GM21529 (cell line): ENCODE measurements at regions not wholly inside any gene's neighbourhood (a gene's known extent, or its start where the extent isn't known, plus 50 kb on each side); places are given as distances from the start of the nearest gene placed in this dataset.

Experiments used
- ATAC-seq: cut with Tn5 transposase; IDR thresholded peaks from one replicate; pipeline ENCODE4 v1.9.1; 2021; ENCODE audit not compliant: unreplicated experiment

DNA sequence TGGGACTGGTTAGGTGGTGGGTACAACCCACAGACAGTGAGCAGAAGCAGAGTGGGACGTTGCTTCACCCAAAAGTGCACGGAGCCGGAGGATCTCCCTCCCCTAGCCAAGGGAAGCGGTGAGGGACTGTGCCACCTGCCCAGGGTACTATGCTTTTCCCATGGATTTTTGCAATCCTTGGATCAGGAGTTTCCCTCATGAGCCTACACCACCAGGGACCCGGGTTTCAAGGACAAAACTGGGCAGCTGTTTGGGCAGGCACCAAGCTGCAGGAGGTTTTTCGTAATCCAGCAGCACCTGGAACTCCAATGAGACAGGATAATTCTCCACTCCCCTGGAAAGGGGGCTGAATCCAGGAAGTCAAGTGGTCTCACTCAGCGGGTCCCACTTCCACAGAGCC, 209.1 kb upstream of the CXCL12 start:
- no peak for ATAC-seq

DNA sequence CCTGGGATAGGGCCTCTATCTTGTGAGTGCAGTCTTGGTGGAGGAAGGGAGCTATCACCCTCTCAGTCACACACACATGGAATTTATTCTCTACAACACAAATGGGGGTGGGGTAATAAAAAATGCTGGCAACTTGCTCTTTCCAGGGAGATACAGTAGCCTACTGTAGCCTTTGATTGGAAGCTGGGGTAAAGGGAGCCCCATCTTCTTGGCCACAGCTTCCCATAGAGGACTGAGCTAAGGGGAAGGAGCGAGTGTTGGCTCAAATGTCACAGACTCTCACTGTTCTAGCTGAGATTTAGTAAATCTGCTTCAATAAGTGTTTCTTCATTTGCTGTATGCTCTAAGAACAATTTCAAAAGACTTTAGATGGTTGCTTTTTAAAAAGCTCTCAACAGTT, 222.2 kb upstream of the CXCL12 start:
- no peak for ATAC-seq

DNA sequence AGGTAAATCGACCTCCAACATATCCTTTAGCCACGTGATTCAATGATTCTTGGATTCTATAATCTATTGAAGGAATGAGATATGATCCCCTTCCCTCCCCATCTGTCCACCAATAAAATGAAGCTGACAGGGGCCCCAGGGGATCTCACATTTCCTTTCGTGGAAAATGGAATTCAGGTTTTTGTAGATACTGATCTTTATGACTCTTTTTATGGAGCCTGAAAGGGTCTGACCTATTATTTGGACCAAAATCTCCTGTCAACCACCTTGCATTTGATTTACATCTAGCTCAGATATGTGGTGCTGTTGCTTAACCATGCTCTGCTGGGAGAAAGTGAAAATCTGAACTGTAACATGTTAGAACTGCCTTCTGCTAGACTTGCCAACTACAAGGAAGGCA, 234.0 kb upstream of the CXCL12 start:
- ATAC-seq = no peak

DNA sequence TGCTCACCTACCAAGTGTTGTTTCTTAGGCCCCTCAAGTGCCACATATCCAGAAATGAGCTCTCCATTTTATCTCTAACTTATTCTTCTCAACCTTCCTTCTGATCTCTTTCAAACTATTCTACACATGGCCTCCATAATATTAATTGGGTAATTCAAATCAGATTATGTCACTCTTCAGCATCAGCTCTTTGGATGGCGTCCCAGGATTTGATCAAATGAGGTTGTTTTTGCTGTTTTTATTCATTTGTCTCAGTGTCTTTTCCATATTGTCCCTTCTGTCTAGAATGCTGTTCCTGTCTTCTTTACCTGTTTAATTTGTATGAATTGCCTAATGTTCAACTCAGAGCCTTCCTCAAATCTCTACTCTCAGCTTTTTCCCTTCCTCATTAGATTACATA, 234.6 kb upstream of the CXCL12 start:
- ATAC-seq = no peak

DNA sequence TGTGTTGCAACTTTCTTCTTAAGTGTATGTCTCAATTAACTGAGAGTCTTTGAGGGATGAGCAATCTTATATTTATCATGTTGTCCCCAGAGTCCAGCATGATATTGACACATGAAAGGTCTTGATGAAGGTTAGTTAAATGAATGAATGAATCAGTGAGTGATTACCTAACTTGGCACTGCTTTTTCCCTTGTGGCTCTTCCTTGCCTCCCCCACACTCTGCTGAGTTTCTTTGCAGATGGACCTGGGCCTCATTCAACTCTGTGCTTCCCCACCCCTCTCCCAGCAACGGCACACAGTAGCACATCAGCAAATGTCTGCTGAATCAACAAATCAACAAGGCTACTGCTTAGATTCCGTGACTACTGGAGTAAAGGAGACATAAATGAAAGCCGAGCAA, 235.1 kb upstream of the CXCL12 start:
- no peak for ATAC-seq

DNA sequence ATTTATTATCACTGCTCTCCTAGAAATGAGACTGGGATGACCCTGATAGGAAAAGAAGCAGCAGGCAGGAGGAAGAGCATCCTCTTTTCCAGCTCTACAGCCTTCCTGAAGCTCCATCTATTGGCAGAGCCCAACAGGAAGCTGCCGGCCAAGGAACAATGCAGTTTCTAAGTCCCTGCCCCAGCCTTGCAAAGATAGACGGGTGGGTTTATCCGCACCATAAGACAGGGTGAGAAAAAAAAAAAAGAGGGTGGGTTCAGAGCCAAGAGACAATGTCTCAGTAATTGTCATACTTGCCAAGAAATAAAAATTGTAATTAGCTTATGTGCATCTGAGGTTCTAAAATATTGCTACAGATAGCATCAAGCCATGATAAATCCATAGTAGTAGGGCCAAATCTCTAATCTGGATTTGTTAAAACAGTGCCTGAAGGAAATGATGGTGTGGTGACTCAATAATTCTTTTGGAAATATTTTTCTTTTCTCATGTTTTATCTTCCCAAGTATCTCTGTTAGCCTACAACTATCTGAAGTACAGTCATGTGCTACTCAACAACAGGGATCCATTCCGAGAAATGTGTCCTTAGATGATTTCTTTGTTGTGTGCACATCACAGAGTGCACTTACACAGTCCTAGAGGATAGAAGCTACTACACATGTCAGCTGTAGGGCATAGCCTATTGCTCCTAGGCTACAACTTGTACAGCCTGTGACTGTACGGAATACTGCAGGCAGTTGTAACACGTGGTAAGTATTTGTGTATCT, 242.9 kb upstream of the CXCL12 start:
- no peak for ATAC-seq

DNA sequence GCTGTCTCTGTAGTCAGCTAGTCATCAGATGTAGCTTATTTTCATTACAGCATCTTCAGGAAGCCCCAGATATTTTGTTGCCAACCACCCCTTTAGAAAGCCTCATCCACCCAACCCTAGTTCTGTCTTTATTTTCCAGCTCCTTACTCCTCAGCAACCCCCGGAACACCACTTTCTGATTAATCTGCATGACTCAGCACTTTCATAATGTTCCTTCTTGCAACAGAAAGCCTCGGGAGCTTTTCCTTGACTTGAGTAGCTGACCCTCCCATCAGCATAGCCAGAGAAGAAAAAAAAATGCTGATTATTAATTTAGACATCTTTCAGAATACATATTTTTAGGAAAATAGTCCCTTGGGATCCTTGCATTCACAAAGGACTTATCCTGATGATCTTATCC, 244.0 kb upstream of the CXCL12 start:
- no peak for ATAC-seq

DNA sequence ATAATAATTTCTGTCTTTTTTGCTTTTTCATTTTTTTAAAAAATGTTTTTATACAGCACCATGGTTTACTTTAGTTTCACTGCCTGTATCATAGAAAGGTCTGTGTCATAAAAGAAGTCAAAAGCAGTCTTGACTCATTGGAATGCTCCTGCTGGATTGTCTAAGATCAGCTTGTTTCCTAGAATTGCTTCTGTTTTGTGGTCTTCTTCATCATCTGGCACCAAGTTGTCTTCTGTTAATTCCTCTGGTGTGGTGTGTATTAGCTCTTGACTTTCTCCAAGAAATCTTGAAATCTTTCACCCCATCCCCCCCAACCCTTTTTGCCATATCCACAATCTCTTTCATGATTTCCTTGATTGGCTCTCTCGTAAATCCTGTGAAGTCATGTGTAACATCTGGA, 250.3 kb upstream of the CXCL12 start:
- no peak for ATAC-seq

DNA sequence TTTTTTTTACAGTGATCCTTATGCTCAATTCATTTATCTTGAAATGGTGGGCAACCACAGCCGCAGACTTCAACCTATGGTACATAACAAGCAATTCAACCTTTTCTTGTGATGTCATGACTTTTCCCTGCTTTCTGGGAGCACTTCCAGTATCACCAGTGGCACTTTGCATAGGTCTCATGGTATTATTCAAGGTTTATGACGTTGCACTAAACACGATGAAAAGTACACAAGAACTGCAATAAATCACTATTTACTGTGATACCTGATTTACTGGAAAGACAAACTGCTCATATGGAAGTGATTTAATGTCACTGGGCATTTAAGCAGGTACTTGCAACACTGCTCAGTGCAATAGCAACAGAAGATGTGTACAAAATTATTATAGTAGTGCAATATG, 251.7 kb upstream of the CXCL12 start:
- ATAC-seq = no peak

DNA sequence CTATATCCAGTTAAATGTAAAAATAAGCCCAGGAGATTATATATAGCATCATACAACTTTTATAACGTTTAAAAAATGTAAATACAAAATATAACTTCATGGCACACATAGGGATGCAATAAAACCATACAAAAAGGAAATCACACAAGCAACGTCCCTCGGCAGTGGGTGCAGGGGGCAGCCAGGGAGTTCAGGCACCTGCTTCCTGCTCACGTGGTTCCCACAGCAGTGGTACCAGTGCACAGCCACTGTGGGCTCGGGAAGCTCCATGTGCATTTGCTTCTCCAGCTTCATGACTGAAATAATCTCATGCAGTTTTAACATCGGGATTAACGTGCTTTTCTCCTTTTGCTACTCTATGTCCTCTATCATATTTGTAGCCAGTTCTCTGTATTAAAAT, 255.5 kb upstream of the CXCL12 start:
- ATAC-seq = no peak

DNA sequence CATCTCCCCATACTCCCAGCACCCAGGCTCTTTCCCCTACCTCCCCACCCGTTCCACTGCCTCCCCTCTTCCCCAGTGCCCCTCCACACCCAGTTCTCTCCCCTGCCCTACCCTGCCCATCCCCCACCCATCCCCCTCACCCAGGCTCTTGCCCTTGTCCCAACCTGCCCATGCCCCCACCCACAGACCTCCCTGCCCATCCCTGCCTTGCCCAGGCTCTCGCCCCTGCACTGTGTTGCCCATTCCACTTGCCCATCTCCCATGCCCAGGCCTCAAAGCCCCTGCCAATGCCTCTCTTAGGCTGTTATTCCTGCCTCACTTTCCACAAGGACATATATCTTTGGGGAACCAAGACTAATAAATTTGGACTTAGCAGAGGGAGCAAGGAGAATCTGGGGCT, 262.6 kb upstream of the CXCL12 start:
- no peak for ATAC-seq

DNA sequence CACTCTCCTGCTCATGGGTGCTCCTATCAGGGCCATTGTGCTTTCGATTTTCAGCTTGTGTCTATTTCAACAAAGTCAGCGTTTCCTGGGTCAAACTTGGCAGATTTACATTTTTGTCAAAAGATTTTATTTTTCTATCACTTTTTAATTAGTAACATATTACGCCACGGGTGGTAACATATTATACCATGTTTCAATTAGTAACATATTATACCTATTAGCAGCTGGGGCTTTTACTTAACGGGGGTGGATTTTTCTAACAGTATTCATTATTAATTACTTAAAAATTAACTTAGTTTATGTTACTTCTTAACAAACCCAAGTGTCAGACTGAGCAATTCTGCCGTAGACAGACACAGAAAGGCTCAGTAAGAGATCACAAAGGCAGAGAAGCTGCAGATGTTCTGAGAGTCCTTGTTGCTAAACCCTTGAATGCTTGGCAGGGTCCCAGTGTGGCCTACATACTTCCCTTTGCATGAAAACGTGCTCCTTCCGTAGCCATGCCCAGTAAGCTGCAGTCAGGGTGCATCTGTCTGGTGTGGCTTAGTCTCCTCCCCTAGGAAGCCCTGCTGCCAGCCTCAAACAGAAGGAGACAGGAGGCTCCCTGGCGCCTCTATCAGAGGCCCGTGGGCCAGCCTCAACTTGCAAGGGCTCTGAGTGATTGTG, 263.1 kb upstream of the CXCL12 start:
- ATAC-seq = peak; percentile 59

DNA sequence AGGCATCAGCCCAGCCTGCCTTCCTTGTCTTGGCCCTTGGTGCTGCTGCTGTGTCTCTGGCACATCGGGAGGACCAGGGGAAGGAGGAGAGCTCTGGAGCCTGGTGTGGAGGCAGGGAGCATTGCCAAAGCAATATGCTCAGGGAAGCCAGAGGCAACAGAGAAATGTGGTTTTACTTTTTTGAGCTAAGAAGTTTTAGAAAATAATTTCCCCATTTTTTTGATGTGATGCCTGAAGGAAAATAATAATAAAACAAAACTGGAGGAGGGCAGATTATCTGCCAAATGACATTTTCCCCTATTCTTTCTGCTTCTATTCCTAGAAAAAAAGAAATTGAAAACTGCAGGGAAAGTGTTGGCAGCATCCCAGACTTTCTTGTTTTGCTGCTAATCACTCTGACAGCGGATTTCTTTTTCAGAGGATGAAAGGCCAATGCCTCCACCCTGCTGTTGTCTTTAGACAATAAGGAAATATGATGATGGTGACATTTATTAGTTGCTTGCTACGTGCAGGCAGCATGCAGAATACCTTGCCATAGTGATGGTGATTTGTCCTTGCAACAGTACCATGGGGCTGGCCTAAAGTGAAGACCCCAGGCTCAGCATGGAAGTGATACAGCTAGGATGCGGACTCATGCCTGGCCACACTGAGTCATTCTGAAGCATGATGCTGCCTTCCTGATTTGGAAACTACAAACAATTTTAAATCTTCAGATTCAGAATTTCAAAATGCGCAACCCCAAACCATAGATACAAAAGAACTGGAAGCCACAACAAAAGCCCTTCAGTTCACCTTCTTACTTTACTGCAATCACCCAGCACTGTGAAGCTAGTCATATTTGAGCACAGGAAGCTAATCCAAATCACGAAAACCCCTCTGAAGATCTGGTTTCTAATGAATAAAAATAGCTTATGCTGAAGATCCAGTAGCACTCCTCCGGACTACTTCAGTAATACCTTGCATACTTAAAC, 260.2 kb upstream of the TMEM72 start:
- ATAC-seq = no peak

DNA sequence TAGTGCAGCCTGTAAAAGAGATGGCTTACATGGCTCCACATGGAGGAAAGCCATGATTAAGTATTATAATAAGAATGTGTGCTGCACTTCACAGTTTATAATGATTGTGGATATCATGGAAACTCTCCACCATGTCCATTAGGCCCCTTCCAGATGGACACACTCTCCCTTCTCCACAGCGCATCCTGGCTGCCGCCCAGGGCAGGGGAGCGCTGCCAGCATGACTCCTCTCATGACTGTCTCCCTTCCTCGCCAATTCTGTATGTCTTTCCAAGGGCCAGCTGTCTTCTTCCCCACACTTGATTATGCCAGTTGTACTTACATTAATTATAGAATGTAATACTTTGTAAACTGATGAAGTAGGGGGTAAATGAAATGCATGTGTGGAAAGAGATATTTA, 259.3 kb upstream of the TMEM72 start:
- no peak for ATAC-seq

DNA sequence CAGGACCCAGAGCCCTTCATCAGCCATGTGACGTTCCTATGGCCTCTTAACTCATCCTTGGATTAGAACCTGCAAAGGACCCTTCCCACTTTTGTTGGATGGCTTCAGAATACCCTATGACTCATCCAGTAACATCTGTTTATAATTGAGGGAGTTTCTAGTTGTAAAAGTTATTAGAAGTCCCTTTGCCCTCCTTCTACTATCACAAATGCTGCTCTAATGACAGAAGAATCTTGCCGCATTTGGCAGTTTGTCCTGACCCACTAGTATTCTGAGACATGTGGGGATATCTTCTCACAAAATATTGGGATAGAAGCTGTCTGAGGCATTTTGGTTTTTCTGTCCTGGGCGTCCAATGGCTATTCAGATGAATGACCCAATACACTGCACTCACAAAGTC, 251.8 kb upstream of the TMEM72 start:
- ATAC-seq = no peak

DNA sequence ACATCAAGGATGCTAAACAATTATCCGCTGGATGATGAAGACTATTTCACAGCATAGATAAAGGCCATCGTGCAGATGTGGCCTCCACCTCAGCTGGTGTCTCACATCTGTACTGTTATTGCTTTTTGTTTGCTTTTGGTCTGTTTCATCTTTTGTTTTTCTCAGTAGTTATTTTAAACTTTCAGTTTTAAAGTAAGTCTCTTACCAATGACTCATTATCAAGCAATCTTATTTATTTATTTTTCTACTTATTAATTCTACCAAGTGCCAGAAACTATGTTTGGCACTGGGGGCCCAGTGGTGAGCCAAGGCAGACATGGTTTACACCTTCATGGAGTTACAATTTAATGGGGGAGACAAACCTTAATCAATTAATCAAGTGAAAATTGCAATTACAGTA, 250.9 kb upstream of the TMEM72 start:
- ATAC-seq = no peak

DNA sequence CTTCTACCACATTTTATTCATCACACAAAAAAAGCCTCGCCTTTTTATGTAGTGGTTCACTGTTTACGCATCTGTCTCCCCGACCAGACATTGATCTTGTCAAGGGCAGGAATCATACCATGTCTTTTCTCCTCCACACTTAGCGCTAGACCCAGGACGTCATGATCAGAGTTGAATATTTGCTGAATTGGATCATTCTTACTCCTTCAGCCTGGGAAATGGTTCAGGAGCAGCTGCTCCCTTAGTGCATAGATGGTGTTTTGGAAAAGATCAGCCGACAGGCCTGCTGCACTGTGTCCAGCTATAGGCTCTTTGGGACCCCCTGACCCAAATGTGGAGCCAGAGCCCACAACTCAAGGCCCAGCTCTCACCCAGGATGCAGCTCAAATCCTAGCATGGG, 249.1 kb upstream of the TMEM72 start:
- no peak for ATAC-seq

DNA sequence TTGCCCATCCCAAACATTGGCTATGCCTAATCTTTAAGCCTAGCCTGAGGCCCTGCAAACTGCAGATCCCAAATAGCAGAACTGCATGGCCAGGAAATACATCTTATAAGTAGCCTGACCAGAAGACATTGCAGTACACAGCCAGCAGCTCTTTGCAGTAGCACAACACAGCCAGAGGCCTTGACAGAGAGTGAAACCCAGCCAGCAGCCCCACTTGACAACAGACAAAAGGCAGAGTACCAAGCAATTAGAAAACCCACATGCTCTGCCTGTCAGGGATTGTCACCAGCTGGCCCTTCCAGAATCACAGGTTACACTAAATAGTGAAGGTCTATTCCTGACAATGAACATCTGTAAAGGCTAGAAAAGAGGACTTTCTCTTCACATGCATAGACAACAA, 242.8 kb upstream of the TMEM72 start:
- ATAC-seq = no peak

DNA sequence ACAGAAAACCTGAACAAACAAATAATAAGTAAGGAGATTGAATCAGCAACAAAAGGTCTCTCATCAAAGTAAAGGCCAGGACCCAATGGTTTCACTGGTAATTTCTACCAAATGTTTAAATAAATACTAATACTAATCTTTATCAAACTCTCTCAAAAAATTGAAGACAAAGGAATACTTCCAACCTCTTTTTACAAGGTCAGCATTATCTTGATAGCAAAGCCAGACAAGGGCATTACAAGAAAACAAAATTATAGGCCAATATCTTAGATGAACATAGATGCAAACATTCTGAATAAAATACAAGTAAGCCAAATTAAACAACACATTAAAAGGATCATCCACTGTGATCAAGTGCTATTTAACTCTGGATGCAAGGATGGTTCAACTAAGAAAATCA, 239.8 kb upstream of the TMEM72 start:
- no peak for ATAC-seq

DNA sequence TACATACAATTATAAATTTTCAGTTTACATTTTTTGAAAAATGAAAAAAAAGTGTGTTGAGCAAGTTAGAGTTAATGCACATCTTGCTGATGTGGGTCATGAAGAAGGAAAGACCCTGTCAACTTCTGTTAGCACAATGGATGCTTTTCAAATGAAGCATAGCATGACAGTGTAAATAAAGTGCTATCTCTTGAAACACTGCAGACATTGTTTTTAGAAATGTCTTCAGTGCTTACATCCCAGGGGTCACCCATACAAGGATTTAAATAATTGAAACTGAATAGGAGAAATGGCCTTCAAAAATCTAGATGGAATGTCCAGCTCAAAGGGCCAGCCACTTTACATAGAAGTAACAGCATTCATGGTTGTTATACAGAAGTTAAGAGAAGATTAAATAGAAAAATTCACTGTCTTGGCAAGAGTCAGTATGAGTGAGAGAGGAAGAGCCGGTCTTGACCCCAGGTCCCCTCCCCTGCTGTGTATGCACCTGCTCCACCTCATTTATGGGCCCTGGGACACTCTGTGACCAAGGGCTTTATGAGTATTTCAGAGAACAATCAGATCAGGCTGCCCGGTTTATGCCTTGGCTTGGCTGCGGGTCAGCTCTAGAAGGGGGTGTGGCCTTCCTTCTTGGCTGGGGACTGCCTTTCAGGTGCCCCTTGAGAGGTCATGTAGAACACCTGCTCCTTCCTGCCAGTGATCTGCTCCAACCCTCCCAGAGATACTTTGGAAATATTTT, 237.7 kb upstream of the TMEM72 start:
- no peak for ATAC-seq
